ENCODE measurements at regions not wholly inside any gene's neighbourhood (a gene's known extent, or its start where the extent isn't known, plus 50 kb on each side); places are given as distances from the start of the nearest gene placed in this dataset.
"Not testable (repeated sequence)": the region's sequence is repeated elsewhere in the genome, so short reads cannot be mapped to it uniquely, and the experiment has no call there.

GRCh38 chr6:20340068-20340848 is 61.4 kb upstream of the E2F3 start:
- DNase-seq (ENCODE audit: low read depth), result no peak

- no peak for DNase-seq (ENCODE audit: low read depth)
These were observed 60.6 kb upstream of the E2F3 start for GRCh38 chr6:20341096-20341495.

GRCh38 chr6:20341564-20341963 is 60.1 kb upstream of the E2F3 start:
- no peak for DNase-seq (ENCODE audit: low read depth)

- not testable (repeated sequence) for DNase-seq (ENCODE audit: low read depth)
These were observed 54.7 kb upstream of the E2F3 start for GRCh38 chr6:20346948-20347347.

GRCh38 chr6:20348041-20348440 is 53.6 kb upstream of the E2F3 start:
- DNase-seq (ENCODE audit: low read depth), result no peak

- no peak for DNase-seq (ENCODE audit: low read depth)
These were observed 52.5 kb upstream of the E2F3 start for GRCh38 chr6:20349225-20349624.

- no peak for DNase-seq (ENCODE audit: low read depth)
These were observed 51.5 kb upstream of the E2F3 start for GRCh38 chr6:20350215-20350614.

- DNase-seq (ENCODE audit: low read depth), result no peak
These were observed 50.1 kb upstream of the E2F3 start for GRCh38 chr6:20351534-20351933.

Data from forelimb muscle (tissue), 1 donor.